ENCODE measurements at regions not wholly inside any gene's neighbourhood (a gene's known extent, or its start where the extent isn't known, plus 50 kb on each side); places are given as distances from the start of the nearest gene placed in this dataset.

DNA sequence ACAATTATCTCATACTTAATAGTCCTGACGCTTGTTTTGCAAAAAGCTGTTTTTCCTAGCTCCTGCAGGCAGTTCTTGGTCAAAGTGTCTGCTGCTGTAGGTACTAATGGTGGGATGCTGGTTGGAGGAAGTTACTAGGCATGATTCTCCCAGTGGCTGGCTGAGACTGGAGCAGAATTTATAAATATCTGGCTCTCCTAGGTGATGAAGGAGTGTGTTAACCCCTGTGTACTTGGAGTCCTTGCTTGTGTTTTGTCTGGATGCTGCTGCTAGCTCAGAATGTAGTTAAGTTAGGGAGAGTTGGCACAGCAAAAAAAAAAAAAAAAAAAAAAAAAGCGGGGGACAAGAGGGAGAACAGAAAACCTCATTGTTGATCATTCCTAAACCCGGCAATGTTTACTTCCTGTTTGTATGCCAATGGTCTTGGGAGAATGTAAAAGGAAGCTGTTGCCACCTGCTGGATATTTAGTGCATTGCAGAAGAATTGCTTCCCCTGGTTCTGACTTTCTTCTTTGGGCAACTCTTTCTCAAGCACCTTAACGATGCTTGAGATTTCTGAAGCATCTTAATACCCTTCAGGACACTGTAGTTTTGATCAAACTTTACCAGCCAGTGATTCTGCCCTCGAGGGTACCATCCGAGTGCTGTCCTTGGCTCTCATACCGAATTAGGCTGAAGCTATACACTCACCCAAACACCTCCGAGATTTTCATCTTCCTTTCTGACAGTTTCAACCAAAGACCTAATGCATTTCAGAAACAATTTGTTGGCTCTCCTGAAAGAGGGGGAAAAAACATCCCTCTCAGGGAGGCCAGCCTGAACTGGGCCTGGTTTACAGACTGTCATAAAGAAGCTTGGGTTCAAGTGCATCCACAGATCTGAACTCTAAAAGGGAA lies 71.7 kb upstream of the WWC1 start:
- intact Hi-C loops (cut with micrococcal nuclease), result loop anchor here (2.0 to 10.0 kb wide), 4 partner anchors 105 to 497 kb away; no protein-coding TSS in a partner anchor
- Mint-ChIP-seq H3K4me3 (peak overlapping the region in 1 of 2 donors; percentile 30), H3K9me3 (no peaks in the 10 kb centered on the region), H3K36me3 (no peaks in the 10 kb centered on the region), H3K27me3 (ENCODE audit: low read depth in 3 of 3) (peaks cover 5 to 10% (median 6%) of the 10 kb centered on the region in 3 donors), H3K27ac (no peak overlapping the region), H3K4me1 (peaks cover 3% of the 10 kb centered on the region)
- no peaks in the 10 kb centered on the region for H3K36me3 ChIP-seq (replicated peaks in 1 of 2; ENCODE audit: control insufficient read depth in 1 of 2, insufficient read depth in 2 of 2, low read length in 2 of 2)
- no peak overlapping the region for H3K27ac ChIP-seq (ENCODE audit: low read depth in 1 of 2, low read length in 2 of 2)
- H2AFZ ChIP-seq (ENCODE audit: insufficient read depth, low read depth, low read length, poor library complexity, severe bottlenecking), result peak overlapping the region; percentile 33
- H3K79me2 ChIP-seq (ENCODE audit: insufficient read depth, low read length), result no peaks in the 10 kb centered on the region
- TF ChIP-seq, protein P1, sequence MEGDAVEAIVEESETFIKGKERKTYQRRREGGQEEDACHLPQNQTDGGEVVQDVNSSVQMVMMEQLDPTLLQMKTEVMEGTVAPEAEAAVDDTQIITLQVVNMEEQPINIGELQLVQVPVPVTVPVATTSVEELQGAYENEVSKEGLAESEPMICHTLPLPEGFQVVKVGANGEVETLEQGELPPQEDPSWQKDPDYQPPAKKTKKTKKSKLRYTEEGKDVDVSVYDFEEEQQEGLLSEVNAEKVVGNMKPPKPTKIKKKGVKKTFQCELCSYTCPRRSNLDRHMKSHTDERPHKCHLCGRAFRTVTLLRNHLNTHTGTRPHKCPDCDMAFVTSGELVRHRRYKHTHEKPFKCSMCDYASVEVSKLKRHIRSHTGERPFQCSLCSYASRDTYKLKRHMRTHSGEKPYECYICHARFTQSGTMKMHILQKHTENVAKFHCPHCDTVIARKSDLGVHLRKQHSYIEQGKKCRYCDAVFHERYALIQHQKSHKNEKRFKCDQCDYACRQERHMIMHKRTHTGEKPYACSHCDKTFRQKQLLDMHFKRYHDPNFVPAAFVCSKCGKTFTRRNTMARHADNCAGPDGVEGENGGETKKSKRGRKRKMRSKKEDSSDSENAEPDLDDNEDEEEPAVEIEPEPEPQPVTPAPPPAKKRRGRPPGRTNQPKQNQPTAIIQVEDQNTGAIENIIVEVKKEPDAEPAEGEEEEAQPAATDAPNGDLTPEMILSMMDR (IDR thresholded peaks at IDR 0.05), result peak; percentile 85
- H3K4me1 ChIP-seq (ENCODE audit: control insufficient read depth in 1 of 2, insufficient read depth in 2 of 2, low read length in 2 of 2), result peaks cover 0 to 4% of the 10 kb centered on the region in 2 donors
- H3K27me3 ChIP-seq (ENCODE audit: control insufficient read depth in 2 of 2, insufficient read depth in 2 of 2, low read length in 2 of 2), result peaks cover 0 to 2% of the 10 kb centered on the region in 2 donors
- WGBS (ENCODE audit: insufficient coverage), result 38% methylated on average over 4 of the region's 8 CpGs
- H4K20me1 ChIP-seq (ENCODE audit: insufficient read depth, low read length), result no peaks in the 10 kb centered on the region
- H3K9me3 ChIP-seq (replicated peaks in 1 of 2; ENCODE audit: control insufficient read depth in 1 of 2, insufficient read depth in 1 of 2, low read length in 2 of 2), result no peaks in the 10 kb centered on the region
- no peak overlapping the region for H3K9ac ChIP-seq (ENCODE audit: insufficient read depth, low read length, poor library complexity, severe bottlenecking)
- H3K4me2 ChIP-seq (replicated peaks; ENCODE audit: extremely low read depth, low read length, poor library complexity, severe bottlenecking), result peak overlapping the region; percentile 31
- peak; percentile 45 to 82 (median 72) for DNase-seq
- H3K4me3 ChIP-seq (replicated peaks in 1 of 3; ENCODE audit: low read depth in 2 of 3, low read length in 3 of 3), result peak overlapping the region in 1 of 3 experiments; percentile 23

DNA sequence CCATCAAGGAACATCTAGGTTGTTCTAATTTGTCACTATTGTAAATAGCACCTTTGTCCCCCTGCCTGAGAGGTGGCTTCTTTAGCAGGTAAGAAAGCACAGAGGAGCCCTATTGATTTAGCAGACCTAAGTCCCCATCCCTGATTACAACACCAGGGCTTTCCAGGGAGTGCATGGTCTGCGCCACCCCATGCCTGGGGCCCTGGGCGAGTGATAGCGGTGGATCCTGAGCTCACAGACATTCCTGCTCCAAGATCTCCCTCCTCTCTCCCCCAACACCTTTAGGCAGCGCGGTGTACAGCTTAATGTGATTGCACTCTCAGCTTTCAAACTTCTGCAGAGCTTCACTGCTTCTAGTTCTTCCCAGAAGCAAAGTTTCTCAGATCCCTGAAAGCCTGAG lies 67.4 kb upstream of the WWC1 start:
- H3K27me3 ChIP-seq (ENCODE audit: control insufficient read depth in 2 of 2, insufficient read depth in 2 of 2, low read length in 2 of 2), result peaks cover 0 to 2% of the 10 kb centered on the region in 2 donors
- 94% methylated on average over 5 of the region's 5 CpGs for WGBS (ENCODE audit: insufficient coverage)
- no peak overlapping the region for H3K27ac ChIP-seq (ENCODE audit: low read depth in 1 of 2, low read length in 2 of 2)
- peaks cover 14 to 29% of the 10 kb centered on the region in 2 donors for H3K4me1 ChIP-seq (ENCODE audit: control insufficient read depth in 1 of 2, insufficient read depth in 2 of 2, low read length in 2 of 2)
- Mint-ChIP-seq H3K27ac (no peak overlapping the region), H3K9me3 (peaks cover 0 to 3% (median 2%) of the 10 kb centered on the region in 7 donors), H3K4me3 (no peak overlapping the region), H3K36me3 (no peaks in the 10 kb centered on the region), H3K4me1 (peaks cover 16% of the 10 kb centered on the region), H3K27me3 (ENCODE audit: low read depth in 3 of 3) (peaks cover 5 to 11% (median 6%) of the 10 kb centered on the region in 3 donors)
- H3K4me3 ChIP-seq (replicated peaks in 1 of 3; ENCODE audit: low read depth in 2 of 3, low read length in 3 of 3), result no peak overlapping the region
- no peak overlapping the region for H3K4me2 ChIP-seq (replicated peaks; ENCODE audit: extremely low read depth, low read length, poor library complexity, severe bottlenecking)
- DNase-seq, result no peak
- intact Hi-C loops (cut with micrococcal nuclease), result loop anchor here in 1 of 2 donors (5.0 kb wide), 1 partner anchor 502 kb away; no protein-coding TSS in a partner anchor
- no peaks in the 10 kb centered on the region for H3K79me2 ChIP-seq (ENCODE audit: insufficient read depth, low read length)
- no peak overlapping the region for H3K9ac ChIP-seq (ENCODE audit: insufficient read depth, low read length, poor library complexity, severe bottlenecking)
- no peak overlapping the region for H2AFZ ChIP-seq (ENCODE audit: insufficient read depth, low read depth, low read length, poor library complexity, severe bottlenecking)
- H4K20me1 ChIP-seq (ENCODE audit: insufficient read depth, low read length), result no peaks in the 10 kb centered on the region
- H3K36me3 ChIP-seq (replicated peaks in 1 of 2; ENCODE audit: control insufficient read depth in 1 of 2, insufficient read depth in 2 of 2, low read length in 2 of 2), result no peaks in the 10 kb centered on the region
- H3K9me3 ChIP-seq (replicated peaks in 1 of 2; ENCODE audit: control insufficient read depth in 1 of 2, insufficient read depth in 1 of 2, low read length in 2 of 2), result no peaks in the 10 kb centered on the region
- TF ChIP-seq, protein P1 (IDR thresholded peaks at IDR 0.05), result no peak

Data from CD14-positive monocyte (primary cell).